ENCODE measurements at regions not wholly inside any gene's neighbourhood (a gene's known extent, or its start where the extent isn't known, plus 50 kb on each side); places are given as distances from the start of the nearest gene placed in this dataset.
"Not testable (repeated sequence)": the region's sequence is repeated elsewhere in the genome, so short reads cannot be mapped to it uniquely, and the experiment has no call there.

- DNase-seq: peak in 9 of 51 donors; percentile 3 to 35 (median 12)
Observed at GRCh38 chr3:150357923-150358607, 50.0 kb upstream of the TSC22D2 start.

DNA sequence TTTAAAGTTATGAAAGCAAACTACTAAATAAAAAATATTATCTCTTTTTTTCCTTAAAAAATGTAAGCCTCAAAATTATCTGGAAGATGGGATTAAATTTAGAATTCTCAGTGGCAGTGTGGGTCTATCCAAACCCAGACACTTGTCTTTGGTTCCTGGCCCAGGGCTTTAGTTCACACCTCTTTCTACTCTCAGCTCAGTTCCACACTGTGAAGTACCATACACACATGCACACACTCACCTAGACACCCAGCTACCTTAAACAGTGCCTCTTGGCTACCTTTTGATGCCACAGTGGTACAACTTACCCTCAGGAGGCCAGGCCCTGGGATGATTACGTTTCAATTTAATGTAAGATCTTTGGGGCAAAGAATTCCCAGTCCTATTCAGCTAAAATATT, 51.0 kb upstream of the TSC22D2 start:
- no peak for DNase-seq

- DNase-seq: no peak
Observed at GRCh38 chr3:150355574-150355973, 52.5 kb upstream of the TSC22D2 start.

GRCh38 chr3:150352931-150353330, 55.2 kb upstream of the TSC22D2 start:
- no peak for DNase-seq

DNA sequence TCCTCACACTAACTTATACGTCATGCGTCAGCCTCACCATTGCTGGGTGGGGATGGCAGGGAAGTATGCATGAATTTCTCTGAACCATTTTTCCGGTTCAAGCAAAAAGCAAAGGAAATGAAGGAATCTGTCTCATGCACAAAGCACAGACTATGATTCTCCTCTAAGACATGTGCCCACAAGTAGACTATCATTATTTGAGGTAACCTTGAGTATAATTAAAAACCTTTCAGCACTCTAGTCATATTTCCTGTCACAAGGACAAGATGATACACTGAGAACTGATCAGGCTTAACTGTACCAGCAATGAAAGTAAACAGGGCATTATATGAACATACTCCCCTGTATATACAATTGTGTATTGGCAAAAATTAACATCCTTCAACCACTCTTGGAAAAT, 56.7 kb upstream of the TSC22D2 start:
- no peak for DNase-seq

DNA sequence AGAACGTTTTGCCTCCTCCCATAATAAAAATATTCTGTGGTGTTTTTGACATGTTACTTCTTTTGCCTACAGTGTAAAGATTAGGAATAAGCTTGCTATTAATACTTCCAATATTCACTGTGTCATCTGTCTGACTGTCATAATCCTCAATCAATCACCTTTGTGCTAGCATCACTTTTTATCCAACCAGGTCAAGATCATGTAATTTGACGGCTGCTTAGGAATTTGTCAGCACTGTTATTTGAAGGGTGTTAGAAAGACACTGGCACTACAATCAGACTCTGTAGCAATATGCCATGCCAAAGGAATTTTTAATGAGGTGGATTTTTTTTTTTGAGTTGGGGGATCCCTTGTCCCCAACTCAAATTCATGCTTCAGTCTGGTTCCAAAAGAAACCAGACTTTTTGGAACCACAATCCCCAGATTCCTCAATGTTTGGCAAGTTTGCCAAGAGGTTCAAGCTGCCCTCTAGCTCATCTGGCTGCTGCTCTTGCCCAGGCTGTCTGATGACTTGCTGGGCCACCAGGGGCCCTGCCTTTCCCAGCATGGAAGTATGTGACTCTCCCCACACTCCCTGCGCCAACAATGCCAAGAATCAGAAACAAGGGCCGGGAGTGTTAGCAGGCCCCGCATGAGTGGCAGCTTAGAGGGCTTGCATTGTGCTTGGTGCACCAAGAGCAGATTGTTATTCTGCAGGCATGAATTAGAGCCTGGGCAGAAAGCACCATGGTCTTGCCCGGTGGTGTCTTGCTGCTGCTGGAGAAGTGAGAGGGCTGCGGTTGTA, 58.6 kb upstream of the TSC22D2 start:
- peak in 47 of 51 donors; percentile 4 to 95 (median 74) for DNase-seq

GRCh38 chr3:150348500-150348899, 59.6 kb upstream of the TSC22D2 start:
- peak in 1 of 51 donors; percentile 1 for DNase-seq

GRCh38 chr3:150346981-150347863, 60.9 kb upstream of the TSC22D2 start:
- DNase-seq: no peak

GRCh38 chr3:150346266-150346665, 61.8 kb upstream of the TSC22D2 start:
- DNase-seq: no peak

- no peak for DNase-seq
Observed at GRCh38 chr3:150345021-150345538, 63.0 kb upstream of the TSC22D2 start.

GRCh38 chr3:150344079-150344759, 63.9 kb upstream of the TSC22D2 start:
- no peak for DNase-seq

- no peak for DNase-seq
Observed at GRCh38 chr3:150342896-150343467, 65.1 kb upstream of the TSC22D2 start.

DNA sequence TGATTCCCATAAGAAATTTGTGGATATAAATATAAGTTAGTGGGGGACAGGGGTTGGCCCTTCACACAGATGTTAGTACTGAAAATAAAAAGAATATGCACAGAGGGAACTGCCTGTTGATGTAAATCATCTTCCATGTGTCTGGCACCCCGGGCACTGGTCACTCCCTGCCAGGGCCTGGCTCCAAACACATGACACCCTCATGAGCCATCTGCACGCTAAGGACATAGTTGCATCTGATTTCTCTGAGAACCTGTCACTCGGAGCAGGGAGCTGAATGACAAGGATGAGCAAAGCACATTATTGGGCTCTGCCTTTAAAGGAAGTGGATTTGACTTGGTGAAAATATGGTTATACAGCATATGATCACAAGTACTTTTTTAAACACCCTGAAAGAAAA, 66.2 kb upstream of the TSC22D2 start:
- DNase-seq: no peak

DNA sequence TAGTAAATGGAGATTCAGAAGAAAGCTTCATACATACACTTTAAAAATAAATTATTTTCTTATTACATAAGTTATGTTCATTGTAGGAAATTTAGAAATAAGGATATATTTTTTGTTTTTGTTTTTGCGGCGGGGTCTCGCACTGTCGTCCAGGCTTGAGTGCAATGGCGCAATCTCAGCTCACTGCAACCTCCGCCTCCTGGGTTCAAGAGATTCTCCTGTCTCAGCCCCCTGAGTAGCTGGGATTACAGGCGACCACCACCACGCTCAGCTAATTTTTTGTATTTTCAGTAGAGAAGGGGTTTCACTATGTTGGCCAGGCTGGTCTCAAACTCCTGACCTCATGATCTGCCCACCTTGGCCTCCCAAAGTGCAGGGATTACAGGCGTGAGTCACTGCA, 71.7 kb upstream of the TSC22D2 start:
- DNase-seq: not testable (repeated sequence)

GRCh38 chr3:150335631-150336030, 72.5 kb upstream of the TSC22D2 start:
- no peak for DNase-seq

GRCh38 chr3:150334974-150335373, 73.1 kb upstream of the TSC22D2 start:
- DNase-seq: no peak

DNA sequence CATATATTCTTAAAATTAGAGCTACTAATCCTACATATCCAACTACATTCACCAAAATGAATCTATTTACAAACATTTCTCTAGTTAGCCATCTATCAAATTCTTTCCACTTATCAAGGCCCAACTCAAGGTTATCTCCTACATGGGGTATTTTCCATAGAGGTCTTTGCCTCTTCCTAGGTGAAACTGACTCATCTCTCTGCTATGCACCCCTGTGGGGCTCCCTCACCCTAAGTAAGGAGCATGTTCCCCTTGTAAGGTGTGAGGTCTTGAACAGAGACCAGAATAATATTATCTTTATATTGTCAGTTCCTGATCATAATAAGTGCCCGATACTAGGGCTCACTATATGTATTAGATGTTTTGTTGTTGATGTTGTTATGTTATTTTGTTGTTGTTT, 74.6 kb upstream of the TSC22D2 start:
- DNase-seq: no peak

GRCh38 chr3:150331978-150332568, 76.0 kb upstream of the TSC22D2 start:
- no peak for DNase-seq

- DNase-seq: no peak
Observed at GRCh38 chr3:150330872-150331271, 77.2 kb upstream of the TSC22D2 start.

- no peak for DNase-seq
Observed at GRCh38 chr3:150330174-150330573, 77.9 kb upstream of the TSC22D2 start.

Measured in hypothalamus (tissue), 51 donors.